ENCODE measurements at regions not wholly inside any gene's neighbourhood (a gene's known extent, or its start where the extent isn't known, plus 50 kb on each side); places are given as distances from the start of the nearest gene placed in this dataset.

- TF ChIP-seq, protein P1, sequence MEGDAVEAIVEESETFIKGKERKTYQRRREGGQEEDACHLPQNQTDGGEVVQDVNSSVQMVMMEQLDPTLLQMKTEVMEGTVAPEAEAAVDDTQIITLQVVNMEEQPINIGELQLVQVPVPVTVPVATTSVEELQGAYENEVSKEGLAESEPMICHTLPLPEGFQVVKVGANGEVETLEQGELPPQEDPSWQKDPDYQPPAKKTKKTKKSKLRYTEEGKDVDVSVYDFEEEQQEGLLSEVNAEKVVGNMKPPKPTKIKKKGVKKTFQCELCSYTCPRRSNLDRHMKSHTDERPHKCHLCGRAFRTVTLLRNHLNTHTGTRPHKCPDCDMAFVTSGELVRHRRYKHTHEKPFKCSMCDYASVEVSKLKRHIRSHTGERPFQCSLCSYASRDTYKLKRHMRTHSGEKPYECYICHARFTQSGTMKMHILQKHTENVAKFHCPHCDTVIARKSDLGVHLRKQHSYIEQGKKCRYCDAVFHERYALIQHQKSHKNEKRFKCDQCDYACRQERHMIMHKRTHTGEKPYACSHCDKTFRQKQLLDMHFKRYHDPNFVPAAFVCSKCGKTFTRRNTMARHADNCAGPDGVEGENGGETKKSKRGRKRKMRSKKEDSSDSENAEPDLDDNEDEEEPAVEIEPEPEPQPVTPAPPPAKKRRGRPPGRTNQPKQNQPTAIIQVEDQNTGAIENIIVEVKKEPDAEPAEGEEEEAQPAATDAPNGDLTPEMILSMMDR (IDR thresholded peaks at IDR 0.05), result no peak
- TF ChIP-seq GABPB1 (CRISPR knock-in tag; IDR thresholded peaks at IDR 0.05) (no peak), SP1 (CRISPR knock-in tag; conservative IDR thresholded peaks at IDR 0.05) (no peak), SMAD3 (CRISPR knock-in tag; IDR thresholded peaks at IDR 0.05; ENCODE audit: borderline replicate concordance) (no peak), SMAD4 (CRISPR knock-in tag; IDR thresholded peaks at IDR 0.05) (no peak), MAX (CRISPR knock-in tag; IDR thresholded peaks at IDR 0.05) (no peak)
- TF ChIP-seq, protein P2, sequence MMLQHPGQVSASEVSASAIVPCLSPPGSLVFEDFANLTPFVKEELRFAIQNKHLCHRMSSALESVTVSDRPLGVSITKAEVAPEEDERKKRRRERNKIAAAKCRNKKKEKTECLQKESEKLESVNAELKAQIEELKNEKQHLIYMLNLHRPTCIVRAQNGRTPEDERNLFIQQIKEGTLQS (CRISPR knock-in tag; conservative IDR thresholded peaks at IDR 0.05), result no peak
Observed at GRCh38 chr3:189554868-189555557, 76.2 kb upstream of the TP63 start.

Data from WTC11 (cell line).